ENCODE measurements at regions not wholly inside any gene's neighbourhood (a gene's known extent, or its start where the extent isn't known, plus 50 kb on each side); places are given as distances from the start of the nearest gene placed in this dataset.

GRCh38 chr9:20227166-20227874 lies 395.0 kb downstream of the MLLT3 start:
- no peak for TF ChIP-seq CTCF (conservative IDR thresholded peaks at IDR 0.05)
- no peak for TF ChIP-seq ZFX (IDR thresholded peaks at IDR 0.05)
- H3K27ac ChIP-seq, result no peak overlapping the region

- no peak overlapping the region for H3K27ac ChIP-seq
- TF ChIP-seq ZFX (IDR thresholded peaks at IDR 0.05) (no peak), CTCF (conservative IDR thresholded peaks at IDR 0.05) (no peak)
Observed at GRCh38 chr9:20226345-20226744, 396.0 kb downstream of the MLLT3 start.

GRCh38 chr9:20225826-20226225 lies 396.5 kb downstream of the MLLT3 start:
- TF ChIP-seq CTCF (conservative IDR thresholded peaks at IDR 0.05) (no peak), ZFX (IDR thresholded peaks at IDR 0.05) (no peak)
- H3K27ac ChIP-seq, result no peak overlapping the region

GRCh38 chr9:20224756-20225155 lies 397.5 kb downstream of the MLLT3 start:
- TF ChIP-seq CTCF (conservative IDR thresholded peaks at IDR 0.05), result no peak
- no peak for TF ChIP-seq ZFX (IDR thresholded peaks at IDR 0.05)

GRCh38 chr9:20220286-20220685 lies 402.0 kb downstream of the MLLT3 start:
- no peak overlapping the region for H3K27ac ChIP-seq
- TF ChIP-seq ZFX (IDR thresholded peaks at IDR 0.05) (no peak), CTCF (conservative IDR thresholded peaks at IDR 0.05) (no peak)

More at GRCh38 chr9:20224756-20225155, 397.5 kb downstream of the MLLT3 start:
- no peak overlapping the region for H3K27ac ChIP-seq

GRCh38 chr9:20219437-20219836 lies 402.9 kb downstream of the MLLT3 start:
- TF ChIP-seq ZFX (IDR thresholded peaks at IDR 0.05) (no peak), CTCF (conservative IDR thresholded peaks at IDR 0.05) (no peak)
- H3K27ac ChIP-seq, result no peak overlapping the region

GRCh38 chr9:20217596-20217995 lies 404.7 kb downstream of the MLLT3 start:
- TF ChIP-seq ZFX (IDR thresholded peaks at IDR 0.05) (no peak), CTCF (conservative IDR thresholded peaks at IDR 0.05) (no peak)
- no peak overlapping the region for H3K27ac ChIP-seq

All from C4-2B (cell line).